ENCODE measurements at regions not wholly inside any gene's neighbourhood (a gene's known extent, or its start where the extent isn't known, plus 50 kb on each side); places are given as distances from the start of the nearest gene placed in this dataset.

- TF ChIP-seq ATF3 (IDR thresholded peaks at IDR 0.05) (no peak), JUND (IDR thresholded peaks at IDR 0.05) (no peak), EZH2phosphoT487 (IDR thresholded peaks at IDR 0.05; ENCODE audit: borderline replicate concordance) (no peak), FOSL1 (IDR thresholded peaks at IDR 0.05; ENCODE audit: low read depth) (no peak), EGR1 (IDR thresholded peaks at IDR 0.05; ENCODE audit: low read depth) (no peak), EZH2 (IDR thresholded peaks at IDR 0.05) (no peak), RAD21 (IDR thresholded peaks at IDR 0.05; ENCODE audit: low read depth) (no peak), MAX (IDR thresholded peaks at IDR 0.05) (no peak), CEBPB (IDR thresholded peaks at IDR 0.05; ENCODE audit: low read depth) (no peak)
- Histone ChIP-seq H3K36me3 (ENCODE audit: control insufficient read depth in 1 of 2, insufficient read depth in 2 of 2, low read length in 2 of 2) (no peaks in the 10 kb centered on the region), H3K9me2 (ENCODE audit: insufficient read depth) (no peaks in the 10 kb centered on the region), H3K4me1 (ENCODE audit: control insufficient read depth in 1 of 2, insufficient read depth in 2 of 2, low read length in 2 of 2) (no peaks in the 10 kb centered on the region), H4K20me1 (ENCODE audit: insufficient read depth) (no peaks in the 10 kb centered on the region), H3K27me3 (ENCODE audit: insufficient read depth, low read length) (no peaks in the 10 kb centered on the region), H3K9me3 (ENCODE audit: control insufficient read depth in 1 of 2, insufficient read depth in 1 of 2, low read depth in 1 of 2, low read length in 2 of 2) (peaks cover 6 to 7% of the 10 kb centered on the region in 2 experiments; a peak in 2 of 4 replicates), H3K4me2 (ENCODE audit: low read length) (no peak overlapping the region), H3K27ac (ENCODE audit: low read depth, low read length) (no peak overlapping the region), H3K79me2 (ENCODE audit: insufficient read depth, low read length) (no peaks in the 10 kb centered on the region), H2AFZ (ENCODE audit: low read depth, low read length, poor library complexity, severe bottlenecking) (no peak overlapping the region), H3K4me3 (replicated peaks in 1 of 2; ENCODE audit: low read depth in 1 of 2, low read length in 2 of 2) (no peak overlapping the region), H3K9ac (ENCODE audit: low read length) (no peak overlapping the region)
- BruUV-seq (replicated peaks) = no TSS peak
- ChIA-PET CTCF (no interaction called here), POLR2A (no interaction called here), RAD21 (ENCODE audit: low non-redundant PET in 1 of 2, low total read pairs in 2 of 2, uncharacterized antibody in 2 of 2, unreplicated experiment in 2 of 2) (no interaction called here)
- intact Hi-C loops (cut with micrococcal nuclease) = no loop called here
- DNase-seq (ENCODE audit: low read depth, low spot score) = no peak
- no peak for ATAC-seq
Measured at GRCh38 chr11:39435641-39436040, 2023.8 kb downstream of the LRRC4C start.

- no peak overlapping the region for H3K9ac ChIP-seq (ENCODE audit: low read length)
- DNase-seq (ENCODE audit: low read depth, low spot score) = no peak
- no peak overlapping the region for H3K27ac ChIP-seq (ENCODE audit: low read depth, low read length)
- RAD21 ChIA-PET (ENCODE audit: low non-redundant PET in 1 of 2, low total read pairs in 2 of 2, uncharacterized antibody in 2 of 2, unreplicated experiment in 2 of 2) = no interaction called here
- H3K9me3 ChIP-seq (ENCODE audit: control insufficient read depth in 1 of 2, insufficient read depth in 1 of 2, low read depth in 1 of 2, low read length in 2 of 2) = peaks cover 6 to 7% of the 10 kb centered on the region in 2 experiments; a peak in 2 of 4 replicates
- H3K36me3 ChIP-seq (ENCODE audit: control insufficient read depth in 1 of 2, insufficient read depth in 2 of 2, low read length in 2 of 2) = no peaks in the 10 kb centered on the region
- H3K4me3 ChIP-seq (replicated peaks in 1 of 2; ENCODE audit: low read depth in 1 of 2, low read length in 2 of 2) = no peak overlapping the region
- H4K20me1 ChIP-seq (ENCODE audit: insufficient read depth) = no peaks in the 10 kb centered on the region
- no peak for TF ChIP-seq EZH2 (IDR thresholded peaks at IDR 0.05)
- TF ChIP-seq CBX3 (IDR thresholded peaks at IDR 0.05; ENCODE audit: low read depth) = no peak
- no peak for TF ChIP-seq SIN3A (IDR thresholded peaks at IDR 0.05; ENCODE audit: low read depth)
- no peak for TF ChIP-seq ZFX (IDR thresholded peaks at IDR 0.05)
- ATAC-seq = no peak
- POLR2A ChIA-PET = no interaction called here
- no peak overlapping the region for H3K4me2 ChIP-seq (ENCODE audit: low read length)
- no peak overlapping the region for H2AFZ ChIP-seq (ENCODE audit: low read depth, low read length, poor library complexity, severe bottlenecking)
- CTCF ChIA-PET = no interaction called here
- no peaks in the 10 kb centered on the region for H3K4me1 ChIP-seq (ENCODE audit: control insufficient read depth in 1 of 2, insufficient read depth in 2 of 2, low read length in 2 of 2)
- no peaks in the 10 kb centered on the region for H3K79me2 ChIP-seq (ENCODE audit: insufficient read depth, low read length)
- intact Hi-C loops (cut with micrococcal nuclease) = no loop called here
- BruUV-seq (replicated peaks) = no TSS peak
- H3K9me2 ChIP-seq (ENCODE audit: insufficient read depth) = no peaks in the 10 kb centered on the region
- H3K27me3 ChIP-seq (ENCODE audit: insufficient read depth, low read length) = no peaks in the 10 kb centered on the region
Measured at GRCh38 chr11:39434466-39434865, 2025.0 kb downstream of the LRRC4C start.
